ENCODE measurements at regions not wholly inside any gene's neighbourhood (a gene's known extent, or its start where the extent isn't known, plus 50 kb on each side); places are given as distances from the start of the nearest gene placed in this dataset.
A peak's percentile ranks its signal among the peaks of the same experiment; 100 is the strongest.

DNA sequence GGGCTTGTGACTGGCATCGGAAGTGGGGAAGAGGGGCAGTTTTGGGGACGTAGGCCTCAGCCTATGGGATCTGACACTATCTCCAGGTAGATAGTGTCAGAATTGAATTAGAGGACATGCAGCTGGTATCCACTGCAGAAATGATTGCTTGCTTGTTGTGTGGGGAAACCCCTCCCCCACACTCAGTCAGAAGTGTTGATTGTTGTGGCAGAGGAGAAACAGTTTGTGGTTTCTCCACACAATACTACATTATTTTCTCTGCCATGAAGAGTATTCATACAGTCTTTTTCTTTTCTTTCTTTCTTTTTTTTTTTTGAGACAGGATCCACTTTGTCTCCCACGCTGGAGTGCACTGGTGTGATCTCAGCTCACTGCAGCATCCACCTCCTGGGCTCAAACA, 113.9 kb downstream of the ARRDC3 start:
- H3K9me3 ChIP-seq (ENCODE audit: insufficient read depth in 2 of 2, low read depth in 1 of 2, low read length in 1 of 2) = no peaks in the 10 kb centered on the region
- no peak for DNase-seq (ENCODE audit: low read depth in 1 of 2, low spot score in 2 of 2)
- no peaks in the 10 kb centered on the region for H4K20me1 ChIP-seq (replicated peaks in 1 of 2; ENCODE audit: control insufficient read depth in 1 of 2, insufficient read depth in 2 of 2, low read length in 2 of 2)
- no peaks in the 10 kb centered on the region for H3K79me2 ChIP-seq (ENCODE audit: control insufficient read depth in 1 of 2, insufficient read depth in 2 of 2, low read length in 2 of 2)
- peak overlapping the region; percentile 42 for H4K91ac ChIP-seq (replicated peaks; ENCODE audit: insufficient read length, low read length)
- peaks cover 0 to 4% (median 0%) of the 10 kb centered on the region in 4 experiments; a peak in 1 of 7 replicates for H3K4me1 ChIP-seq (replicated peaks in 1 of 4; ENCODE audit: control insufficient read depth in 3 of 4, insufficient read depth in 4 of 4, low read length in 3 of 4)
- H3K27ac ChIP-seq (ENCODE audit: low read depth, low read length) = no peak overlapping the region
- H4K5ac ChIP-seq (ENCODE audit: insufficient read length, low read depth, low read length) = no peak overlapping the region
- H2BK20ac ChIP-seq (ENCODE audit: low read length) = no peak overlapping the region
- H3K14ac ChIP-seq (ENCODE audit: insufficient read length) = no peak overlapping the region
- no peaks in the 10 kb centered on the region for H3K27me3 ChIP-seq (replicated peaks in 1 of 4; ENCODE audit: control insufficient read depth in 3 of 4, extremely low read depth in 1 of 4, insufficient read depth in 3 of 4, low read length in 3 of 4)
- no peaks in the 10 kb centered on the region for H3K23me2 ChIP-seq (ENCODE audit: low read depth, low read length)
- H2AK5ac ChIP-seq (ENCODE audit: low read depth, low read length) = no peak overlapping the region
- no peak overlapping the region for H2BK15ac ChIP-seq (ENCODE audit: low read length)
- no peak overlapping the region for H3K23ac ChIP-seq (ENCODE audit: insufficient read length)
- H3K56ac ChIP-seq (replicated peaks; ENCODE audit: insufficient read length, low read depth, low read length) = no peak overlapping the region
- no peak overlapping the region for H2BK5ac ChIP-seq (ENCODE audit: low read depth, low read length)
- ChIA-PET POLR2A (ENCODE audit: partially characterized antibody) (interaction anchor here (2.1 to 2.2 kb wide), 2 partner anchors 11 to 114 kb away, joined by 6 to 9 read pairs; partner anchors contain the start of gene ARRDC3), CTCF (ENCODE audit: partially characterized antibody) (interaction anchor here (0.6 to 1.2 kb wide), 6 partner anchors 25 to 116 kb away, joined by 3 to 5 read pairs (median 4); partner anchors contain the start of gene ARRDC3)
- H3K4me2 ChIP-seq (ENCODE audit: insufficient read depth in 1 of 2, low read depth in 2 of 2, low read length in 2 of 2) = no peak overlapping the region
- no peaks in the 10 kb centered on the region for H3K36me3 ChIP-seq (ENCODE audit: control insufficient read depth in 2 of 4, insufficient read depth in 4 of 4, low read length in 3 of 4)
- H3K18ac ChIP-seq (ENCODE audit: extremely low read depth, low read length) = no peak overlapping the region
- no peaks in the 10 kb centered on the region for H3K79me1 ChIP-seq (ENCODE audit: low read depth, low read length)
- peak overlapping the region; percentile 43 for H2BK120ac ChIP-seq (replicated peaks; ENCODE audit: low read depth, low read length)
- no peak for FAIRE-seq
- H3K9ac ChIP-seq (replicated peaks in 1 of 4; ENCODE audit: extremely low read depth in 1 of 4, low read depth in 3 of 4, low read length in 3 of 4) = no peak overlapping the region; a peak in 1 of 7 replicates
- H4K8ac ChIP-seq (ENCODE audit: extremely low read depth, insufficient read depth, low read length) = peak overlapping the region; percentile 14; the same call in 1 of the 2 replicates
- WGBS, 2 experiments (ENCODE audit: extremely low coverage in 1 of 2, insufficient coverage in 1 of 2, insufficient read length in 1 of 2, insufficient replicate concordance in 2 of 2, low coverage in 1 of 2, low lambda C conversion rate in 2 of 2, missing lambda C conversion rate in 1 of 2) = 89% methylated on average over 3 of the region's 3 CpGs; no CpG with 5 or more reads in 1 of the 2 experiments
- no peak overlapping the region for H2BK12ac ChIP-seq (ENCODE audit: low read depth, low read length)
- peak overlapping the region; percentile 98 for H2AFZ ChIP-seq (ENCODE audit: low read length)
- no peak overlapping the region for H3K4me3 ChIP-seq (ENCODE audit: extremely low read depth in 1 of 4, insufficient read depth in 2 of 4, low read depth in 3 of 4, low read length in 4 of 4)
- H3K4ac ChIP-seq (replicated peaks; ENCODE audit: insufficient read length, low read depth, low read length) = no peak overlapping the region
- TF ChIP-seq BACH1 (IDR thresholded peaks at IDR 0.05; ENCODE audit: low read length) (no peak), TEAD4 (IDR thresholded peaks at IDR 0.05; ENCODE audit: low read depth, low read length) (no peak), HDAC6 (IDR thresholded peaks at IDR 0.05; ENCODE audit: low read depth, low read length) (no peak), GABPA (IDR thresholded peaks at IDR 0.05; ENCODE audit: borderline replicate concordance, insufficient read depth, low read length) (no peak), TBP (IDR thresholded peaks at IDR 0.05; ENCODE audit: low read depth, low read length) (no peak), NRF1 (IDR thresholded peaks at IDR 0.05; ENCODE audit: low read depth, low read length) (no peak), MAFK (IDR thresholded peaks at IDR 0.05; ENCODE audit: low read depth, low read length) (no peak), POU5F1 (IDR thresholded peaks at IDR 0.05; ENCODE audit: low read depth, low read length) (no peak), CBX5 (IDR thresholded peaks at IDR 0.05; ENCODE audit: low read depth, low read length) (no peak)

Measured in H1 (cell line).